ENCODE measurements at regions not wholly inside any gene's neighbourhood (a gene's known extent, or its start where the extent isn't known, plus 50 kb on each side); places are given as distances from the start of the nearest gene placed in this dataset.

DNA sequence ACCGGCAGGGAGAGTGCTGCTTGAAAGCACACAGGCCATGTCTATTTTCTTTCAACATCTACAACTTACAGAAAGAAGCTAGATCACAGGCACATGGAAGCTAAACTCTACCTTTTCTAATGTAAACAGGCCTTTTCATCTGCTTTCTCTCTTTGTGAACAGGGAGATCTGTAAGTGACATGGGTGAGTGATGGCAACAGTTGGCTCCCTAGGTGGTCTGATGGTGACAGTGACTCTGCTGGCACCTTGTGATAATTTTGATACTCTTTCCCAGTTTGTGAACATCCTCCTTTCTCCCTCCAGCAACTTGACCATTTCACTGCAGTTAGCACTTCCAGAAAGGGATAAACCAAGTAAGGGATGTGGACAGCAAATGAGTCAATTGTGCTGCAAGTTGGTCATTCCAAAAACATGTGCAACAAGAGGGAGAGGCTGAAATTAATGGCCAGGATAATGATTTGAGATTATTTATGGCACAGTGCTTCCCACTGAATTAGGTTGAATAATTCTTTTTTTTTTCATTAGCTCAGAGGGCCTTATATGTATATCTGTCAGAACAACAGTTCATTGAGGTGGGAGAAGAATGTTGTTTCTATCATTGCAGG, 89.5 kb downstream of the XCL2 start:
- no peak for FAIRE-seq

DNA sequence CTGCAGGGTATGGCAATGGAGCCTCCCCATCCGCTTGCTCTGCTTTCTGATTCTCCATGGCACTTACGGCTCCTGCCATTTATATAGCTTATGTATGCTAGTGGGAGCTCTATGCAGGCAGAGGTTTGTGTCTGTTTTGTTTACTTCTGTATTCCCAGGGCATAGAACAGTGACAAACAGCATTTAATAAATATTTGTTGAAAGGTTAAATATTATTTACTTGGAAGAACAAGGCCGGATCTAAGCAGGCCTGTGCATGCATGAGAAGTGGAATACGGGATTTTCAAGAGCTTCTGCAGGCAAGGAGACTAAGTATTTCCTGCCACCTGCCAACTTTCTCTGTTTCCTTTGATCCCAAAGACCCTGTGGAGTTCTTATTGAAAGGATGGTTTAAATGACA, 90.7 kb downstream of the XCL2 start:
- no peak for FAIRE-seq

DNA sequence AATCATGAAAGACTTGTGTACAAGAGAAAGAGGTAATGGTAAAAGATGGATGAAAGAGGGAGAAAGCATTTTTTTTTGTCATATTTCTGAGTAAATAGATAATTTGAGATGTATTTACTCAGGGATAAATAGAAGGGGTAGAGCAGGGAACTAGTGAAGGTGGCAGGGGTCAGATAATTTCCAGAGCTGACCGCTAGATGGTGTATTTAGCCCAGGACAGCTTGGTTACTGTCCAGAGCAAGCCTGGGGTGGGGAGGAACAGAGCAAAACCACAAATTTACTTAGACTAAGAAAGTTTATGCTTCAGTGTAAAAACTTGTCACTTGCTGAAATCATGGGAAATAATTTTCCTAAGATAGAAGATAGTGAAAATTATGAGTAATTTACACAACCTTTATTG, 91.5 kb downstream of the XCL2 start:
- no peak for FAIRE-seq

DNA sequence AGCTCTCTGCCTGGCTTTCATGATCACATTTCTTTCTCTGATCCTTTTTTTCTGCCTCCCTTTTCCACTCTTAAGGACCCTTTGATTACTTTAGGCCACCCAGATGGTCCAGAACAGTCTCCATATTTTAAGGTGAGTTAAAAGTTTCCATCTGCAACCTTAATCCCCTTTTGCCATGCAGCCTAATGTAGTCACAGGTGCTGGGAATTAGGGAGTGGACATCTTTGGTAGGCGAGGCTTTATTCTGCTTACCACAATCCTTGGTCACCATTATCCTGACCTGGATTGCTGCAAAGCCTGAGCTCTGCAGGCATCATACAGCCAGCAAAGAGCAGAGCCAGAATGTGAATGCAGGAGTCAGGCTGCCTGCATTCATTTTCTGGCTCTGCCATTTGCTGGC, 95.9 kb downstream of the XCL2 start:
- FAIRE-seq = no peak

DNA sequence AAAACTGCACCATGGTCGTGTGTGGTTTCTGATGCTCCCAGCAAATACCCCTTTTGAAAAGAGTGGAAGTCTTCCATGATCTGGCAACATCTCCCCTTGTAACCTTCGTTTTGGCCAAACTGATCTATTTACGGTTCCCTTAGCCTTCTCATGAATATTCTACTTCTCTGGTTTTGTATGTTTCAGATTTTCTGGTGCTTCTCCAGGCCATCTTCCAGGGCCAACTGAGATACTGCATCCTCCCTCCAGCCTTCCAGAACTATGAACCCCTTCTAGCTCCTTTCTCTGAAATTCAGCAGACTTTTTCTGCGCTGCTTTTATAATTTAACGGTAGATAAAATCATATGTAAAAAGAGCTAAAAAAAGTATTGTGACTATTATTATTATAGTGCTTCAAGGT, 97.7 kb downstream of the XCL2 start:
- FAIRE-seq = no peak

DNA sequence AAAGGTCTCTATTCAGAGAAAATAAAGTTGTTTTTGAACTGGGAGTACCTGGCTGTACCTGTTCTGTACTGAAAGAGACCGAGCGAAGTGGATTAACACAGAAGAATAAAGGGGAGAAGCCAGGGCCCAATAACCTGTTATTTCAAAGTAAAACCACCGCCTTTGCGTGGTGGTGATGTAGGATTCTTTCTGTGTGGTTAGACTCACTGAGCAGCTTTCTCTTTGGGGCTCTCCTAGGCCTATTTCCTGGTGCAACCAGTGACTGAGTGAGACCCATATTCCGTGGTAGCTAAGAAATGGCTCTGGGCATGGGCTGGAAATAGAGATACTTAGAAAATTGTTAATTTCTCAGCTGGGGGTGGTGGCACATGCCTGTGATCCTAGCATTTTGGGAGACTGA, 99.9 kb downstream of the XCL2 start:
- no peak for FAIRE-seq

DNA sequence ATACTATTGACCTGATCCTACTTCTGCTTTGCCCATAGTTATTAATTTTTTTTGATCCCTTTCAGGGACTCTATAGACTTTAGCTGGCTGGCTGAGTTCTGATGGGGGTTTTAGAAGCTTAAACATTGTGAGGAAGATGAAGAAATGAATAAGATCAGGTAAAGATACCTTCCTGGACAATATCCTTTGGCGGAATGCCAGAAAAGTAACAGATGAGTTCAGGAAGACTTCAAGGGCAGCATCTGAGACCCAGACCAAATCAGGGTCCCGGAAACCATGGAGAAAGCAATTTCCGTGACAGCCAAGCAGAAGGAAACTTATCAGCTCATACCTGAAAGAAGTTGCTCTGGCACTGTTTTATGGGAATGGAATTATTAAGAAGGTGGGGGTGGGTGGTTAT, 100.4 kb downstream of the XCL2 start:
- no peak for FAIRE-seq

DNA sequence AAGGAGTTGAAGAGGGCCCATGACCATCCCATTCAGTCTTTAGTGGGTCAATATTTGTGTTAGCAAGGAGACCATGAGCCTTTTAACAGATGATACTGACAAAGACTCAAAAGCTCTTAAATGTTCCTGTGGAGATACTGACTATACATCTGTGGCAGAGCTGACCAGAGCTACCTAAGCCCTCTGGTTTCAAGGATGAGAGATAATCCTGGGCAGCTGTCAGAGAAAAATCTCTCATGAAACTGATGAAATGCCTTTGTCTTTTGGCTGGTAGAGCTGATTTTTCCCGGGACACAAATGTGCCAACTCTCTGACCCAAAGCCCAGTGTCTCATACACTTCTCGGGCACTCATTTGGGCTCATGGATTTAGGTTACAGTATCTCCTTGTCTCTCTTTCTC, 100.9 kb downstream of the XCL2 start:
- FAIRE-seq = no peak

DNA sequence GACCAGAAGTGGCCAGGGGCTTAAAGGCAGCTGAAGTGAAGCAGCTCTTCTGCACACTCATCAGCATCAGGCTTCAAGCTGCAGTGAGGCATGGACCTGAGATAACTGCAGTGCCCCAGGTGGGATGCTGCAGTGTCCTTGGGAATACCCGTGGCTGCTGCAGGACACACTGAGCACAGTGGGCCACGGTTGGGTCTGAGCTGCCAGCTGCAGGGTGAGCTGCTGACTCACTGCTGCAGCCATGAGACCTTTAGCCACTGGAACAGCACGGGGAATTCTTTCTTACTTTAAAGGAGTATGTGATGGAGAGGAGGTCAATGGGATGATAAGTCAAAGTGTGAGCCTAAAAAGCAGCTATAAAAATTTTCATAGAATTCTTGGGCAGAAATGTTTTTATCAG, 102.1 kb downstream of the XCL2 start:
- FAIRE-seq = no peak

DNA sequence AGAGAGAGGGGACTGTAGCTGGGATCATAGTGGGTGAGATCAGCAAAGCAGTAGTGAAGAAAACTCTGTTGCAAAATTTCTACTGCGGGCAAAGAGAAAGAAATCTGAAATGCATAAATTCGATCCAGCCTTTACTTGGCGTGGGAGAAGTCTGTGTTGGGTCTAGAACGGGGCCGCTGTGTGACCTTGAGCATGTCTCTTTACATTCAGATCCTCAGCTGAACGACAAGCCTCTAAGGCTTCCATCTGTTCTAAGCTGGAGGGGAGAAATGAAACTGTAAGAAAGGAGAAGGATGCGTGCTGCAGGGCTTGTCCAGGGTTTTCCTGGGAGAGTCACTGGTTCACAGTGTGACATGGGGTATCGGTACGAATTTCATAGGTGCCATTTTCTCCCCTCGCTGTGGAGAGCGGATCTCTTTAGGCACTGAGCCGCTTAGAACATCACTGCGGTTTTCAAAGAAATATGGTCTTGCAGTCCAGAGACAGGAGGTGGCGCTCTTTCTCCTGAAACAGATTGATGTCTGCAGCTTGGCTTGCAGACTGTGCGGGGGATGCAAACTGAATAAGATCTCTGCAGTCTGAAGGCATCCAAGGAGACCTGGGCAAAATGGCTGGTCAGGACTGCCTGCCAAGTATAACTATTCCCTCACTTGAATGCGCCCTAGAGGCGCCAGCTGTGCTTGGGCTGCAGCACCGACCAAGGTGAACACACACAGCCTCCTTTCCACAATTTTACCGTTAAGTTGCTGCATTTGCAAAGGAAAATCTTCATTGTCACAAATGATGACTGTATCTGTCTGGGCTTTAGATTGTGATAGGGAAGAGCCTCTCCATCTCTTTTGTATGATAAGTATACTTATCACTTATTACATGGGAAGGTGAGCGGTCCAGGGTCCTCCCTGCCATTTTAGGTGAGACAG, 104.1 kb downstream of the XCL2 start:
- FAIRE-seq = no peak

DNA sequence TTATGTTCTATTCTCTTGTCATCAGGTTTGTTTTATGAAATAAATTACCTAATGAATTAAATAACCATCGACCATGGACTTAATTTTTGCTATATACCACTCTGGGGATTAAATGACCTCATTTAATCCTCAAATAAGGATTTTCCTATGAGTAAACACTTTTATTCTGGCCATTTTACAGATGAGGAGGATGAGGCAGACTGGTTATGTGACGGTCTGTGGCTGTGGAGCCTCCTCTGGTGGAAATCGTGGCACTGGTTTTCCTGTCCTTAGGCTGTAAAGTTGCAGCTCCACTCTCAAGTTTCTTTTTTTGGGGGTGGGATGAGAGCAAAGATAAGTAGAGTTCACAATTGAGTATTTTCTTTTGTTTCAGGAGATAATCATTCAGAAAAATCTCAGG, 105.2 kb downstream of the XCL2 start:
- no peak for FAIRE-seq

DNA sequence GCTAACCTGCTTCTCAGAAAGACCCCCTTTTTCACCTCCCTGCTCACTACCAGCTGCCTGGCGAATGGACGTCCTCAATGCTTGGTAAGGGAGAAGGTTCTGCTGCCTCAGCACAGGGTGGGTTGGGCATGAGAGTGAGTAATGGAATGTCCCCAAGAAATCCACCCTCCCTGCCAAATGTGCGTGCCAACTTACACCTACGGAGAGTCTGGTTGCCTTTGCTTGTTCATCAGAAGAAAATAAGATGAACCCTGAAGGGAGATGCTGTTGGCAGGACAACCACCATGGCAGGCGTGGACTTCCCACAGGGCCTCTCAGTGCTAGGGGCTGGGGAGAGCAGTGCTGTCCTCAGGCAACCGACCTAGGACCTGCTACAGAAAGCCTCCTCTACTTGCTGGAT, 106.0 kb downstream of the XCL2 start:
- FAIRE-seq = no peak

DNA sequence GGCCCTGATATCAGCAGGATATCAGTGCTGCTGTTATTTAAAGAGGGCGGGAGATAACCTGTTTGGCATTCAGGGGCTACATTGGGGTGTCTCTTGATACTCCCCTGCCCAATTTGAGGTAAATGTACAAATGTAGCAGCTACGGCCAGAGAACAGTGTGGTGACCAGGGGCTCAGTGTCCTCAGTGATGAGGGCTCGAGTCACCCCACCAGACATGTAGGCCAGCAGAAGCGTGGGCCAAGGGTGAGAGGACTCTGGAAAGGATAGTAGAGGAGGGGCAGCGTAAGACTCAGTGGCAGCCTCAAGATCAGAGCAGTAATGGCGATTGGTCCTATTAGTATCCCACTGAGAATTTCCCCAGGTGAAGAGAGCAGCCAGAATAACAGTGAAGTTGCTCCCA, 108.4 kb downstream of the XCL2 start:
- no peak for FAIRE-seq

DNA sequence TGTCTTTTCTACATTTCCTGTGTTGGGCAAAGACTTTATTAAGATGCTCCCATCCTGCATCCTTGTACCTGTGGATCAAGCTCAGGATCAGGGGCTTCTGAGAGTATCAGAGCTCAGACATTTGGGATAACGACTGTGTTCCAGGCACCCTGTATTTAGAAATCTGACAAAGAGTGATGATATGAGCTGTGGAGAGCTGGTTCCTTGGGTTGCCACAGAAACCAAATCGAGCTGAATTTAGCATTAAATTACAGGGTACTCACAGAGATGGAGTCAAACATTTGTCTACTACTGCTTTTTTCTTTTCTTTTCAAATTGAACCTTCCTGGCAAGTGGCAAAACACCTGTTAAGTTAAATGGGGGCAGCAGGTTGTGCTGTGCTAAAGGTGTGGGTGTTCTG, 110.6 kb downstream of the XCL2 start:
- no peak for FAIRE-seq

DNA sequence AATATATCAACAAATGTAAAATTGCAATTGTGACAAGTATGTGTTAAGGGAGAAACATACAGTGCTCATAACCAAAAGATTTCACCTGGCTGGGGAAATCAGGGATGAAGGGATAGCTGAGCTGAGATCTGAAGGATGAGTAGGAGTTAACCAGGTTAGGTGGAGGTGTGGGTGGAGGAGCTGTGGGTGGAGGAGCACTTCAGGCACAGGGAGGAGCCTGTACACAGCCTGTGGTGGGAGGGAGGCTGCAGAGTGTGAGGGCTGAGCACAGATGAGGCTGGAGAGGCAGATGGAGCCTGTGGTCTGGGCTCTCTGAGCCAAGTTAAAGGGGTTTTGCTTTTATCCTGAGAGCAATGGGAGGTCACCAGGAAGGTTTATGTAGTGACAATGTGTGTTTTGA, 111.9 kb downstream of the XCL2 start:
- FAIRE-seq = no peak

DNA sequence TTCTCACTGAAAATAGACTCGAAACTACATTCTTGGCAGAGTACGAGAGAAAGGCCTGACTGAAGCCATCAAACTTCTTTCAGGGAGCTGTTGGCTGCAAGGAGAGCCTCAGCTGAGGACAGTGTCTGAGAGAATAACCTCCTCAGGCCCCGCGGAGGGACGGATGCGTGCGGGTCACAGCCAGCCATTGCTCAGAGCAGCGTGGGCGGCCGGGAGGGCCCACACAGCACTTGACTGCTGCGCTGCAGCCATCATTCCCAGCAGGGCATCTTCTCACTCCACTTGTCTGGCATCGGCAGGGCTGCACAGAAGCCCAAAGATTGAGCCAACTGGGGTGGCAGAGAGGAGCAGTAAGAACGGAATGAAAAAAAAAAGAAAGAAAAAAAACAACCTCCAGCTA, 113.5 kb downstream of the XCL2 start:
- FAIRE-seq = no peak

DNA sequence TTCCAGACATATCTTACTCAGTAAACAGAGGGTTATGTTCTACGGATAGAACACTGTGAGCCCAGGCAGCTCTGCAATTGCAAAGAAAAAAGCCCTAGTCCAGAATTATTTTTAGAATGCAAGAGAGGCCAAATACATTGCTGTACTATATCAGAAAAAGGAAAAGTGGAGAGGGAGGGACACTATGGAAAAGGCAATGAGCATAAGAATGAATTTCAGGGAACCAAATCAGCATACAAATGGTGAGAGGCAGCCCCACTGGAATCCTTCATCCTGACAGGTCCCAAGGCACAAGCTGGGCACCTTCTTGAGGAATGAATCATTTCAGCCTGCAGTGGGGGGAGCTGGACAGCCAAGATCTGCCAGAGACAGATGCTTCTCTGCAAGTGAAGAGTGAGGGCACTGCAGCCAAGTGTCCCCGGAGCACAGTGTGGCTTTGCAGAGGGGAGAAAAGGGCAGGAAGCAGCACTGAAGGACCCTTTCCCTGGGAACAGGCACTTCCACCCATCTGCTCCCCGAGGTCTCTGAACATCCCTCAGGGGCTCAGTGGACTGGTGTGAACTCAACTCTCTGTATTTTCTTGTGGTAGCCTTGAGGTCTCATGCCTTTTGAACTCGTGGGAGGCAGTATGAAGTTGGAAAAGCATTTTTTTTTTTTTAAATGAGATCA, 115.6 kb downstream of the XCL2 start:
- no peak for FAIRE-seq

DNA sequence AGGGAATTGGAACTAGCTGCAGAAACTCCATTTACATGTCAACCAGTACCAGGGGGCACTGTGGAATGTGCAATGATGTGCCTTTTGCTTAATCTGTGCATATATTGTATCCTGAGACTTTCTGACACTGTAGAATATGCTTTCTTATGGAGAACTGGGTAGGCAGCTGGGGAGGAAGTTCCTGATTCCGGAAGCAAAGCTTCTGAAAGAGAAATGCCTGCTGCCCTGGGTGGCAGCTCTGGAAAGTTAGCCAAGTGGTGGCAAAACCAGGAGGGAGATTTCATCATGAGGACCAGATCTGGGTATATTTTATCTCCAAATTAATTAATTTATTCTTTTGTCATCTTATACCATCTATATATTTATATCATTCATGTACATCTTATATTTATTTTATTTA, 116.7 kb downstream of the XCL2 start:
- no peak for FAIRE-seq

DNA sequence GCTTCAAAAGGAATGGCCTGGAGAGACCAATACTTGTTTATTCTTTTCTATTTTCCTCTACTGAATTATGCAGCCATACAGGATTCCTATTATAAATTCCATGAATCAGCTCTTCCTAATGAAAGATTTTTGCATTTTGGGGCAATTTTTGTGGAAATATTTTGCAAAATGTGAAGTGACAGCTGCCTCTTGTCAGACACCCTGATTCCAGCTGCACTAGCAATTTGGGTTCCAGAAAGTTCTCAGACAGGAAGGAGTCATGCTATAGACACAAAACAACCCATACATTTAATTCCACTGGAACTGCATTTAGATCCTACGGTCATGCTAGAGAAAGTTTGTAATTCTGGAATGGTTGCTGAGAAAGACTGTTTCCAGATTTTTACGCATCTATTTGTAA, 119.5 kb downstream of the XCL2 start:
- no peak for FAIRE-seq

DNA sequence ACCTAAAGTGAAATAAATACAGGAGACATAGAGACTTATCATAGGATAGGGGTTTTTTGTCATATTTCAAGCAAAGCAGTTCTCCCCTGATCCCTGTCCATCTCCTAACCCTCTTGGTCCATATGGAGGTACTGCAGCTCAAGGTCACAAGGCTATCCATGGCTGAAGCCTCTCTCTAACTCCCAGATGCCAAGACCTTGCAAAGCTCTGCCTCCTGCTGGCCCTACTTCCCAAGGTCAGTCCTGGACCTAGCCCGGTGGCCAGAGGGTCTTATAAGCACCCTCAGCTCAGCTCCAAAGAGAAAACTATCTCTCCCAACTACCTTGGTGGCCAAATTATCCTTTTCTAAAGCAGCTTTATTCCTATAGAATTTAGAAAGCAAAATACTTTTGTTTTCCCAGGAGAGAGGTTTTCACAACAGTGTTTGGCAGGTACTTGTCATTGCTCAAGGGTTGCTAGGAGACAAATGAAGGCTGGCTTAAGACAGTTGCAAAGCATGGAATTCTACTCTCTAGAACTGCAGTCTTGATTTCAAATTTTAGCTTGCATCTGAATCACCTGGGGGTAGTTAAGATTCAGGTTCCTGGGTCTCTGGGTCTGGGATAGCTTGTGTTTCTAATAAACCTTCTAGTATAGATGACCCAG, 121.5 kb downstream of the XCL2 start:
- FAIRE-seq = no peak

DNA sequence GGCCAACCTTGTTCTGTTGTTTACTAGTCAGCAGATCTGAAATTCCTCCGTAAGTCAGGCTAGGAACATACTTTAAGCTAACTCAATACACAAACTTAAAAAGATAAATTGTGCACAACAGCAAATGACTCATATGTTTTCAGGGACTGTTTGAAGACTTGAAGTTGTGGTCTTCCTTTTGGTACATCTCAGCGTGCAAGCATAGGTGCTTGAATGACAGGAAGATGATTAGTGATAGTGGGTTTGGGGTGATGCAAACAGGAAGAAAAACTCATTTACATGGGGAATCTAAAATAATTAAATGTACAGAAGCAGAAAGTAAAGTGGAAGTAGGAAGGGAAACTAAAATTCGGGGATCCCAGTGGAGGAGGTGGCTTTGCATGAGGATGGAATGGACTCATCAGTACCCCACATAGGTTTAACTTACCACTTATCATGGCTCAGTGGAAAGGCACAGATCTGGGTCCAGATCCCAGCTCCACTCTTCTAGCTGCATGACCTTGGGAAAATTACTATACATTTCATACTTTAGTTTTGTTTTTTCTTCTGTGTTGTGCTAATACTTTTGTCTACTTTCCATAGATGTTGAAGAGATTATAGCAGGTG, 122.3 kb downstream of the XCL2 start:
- FAIRE-seq = no peak

DNA sequence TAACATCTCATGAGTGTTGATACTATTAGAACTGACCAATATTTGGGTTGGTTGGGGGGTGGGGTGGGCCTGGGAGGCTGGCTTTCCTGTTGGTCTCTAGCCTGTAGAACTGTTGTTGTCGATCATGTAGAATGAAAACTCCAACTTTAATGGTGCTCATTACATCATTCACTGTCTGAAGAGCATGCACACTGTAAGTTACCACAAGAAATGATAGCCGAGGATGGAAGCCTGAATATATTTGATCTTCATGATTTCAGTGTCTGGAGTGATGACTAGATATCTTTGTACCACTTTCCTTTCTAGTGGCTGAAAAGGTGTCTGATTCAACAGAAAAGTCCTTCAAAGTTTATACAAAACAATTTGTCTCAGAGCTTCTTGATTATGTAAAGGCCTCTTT, 123.6 kb downstream of the XCL2 start:
- no peak for FAIRE-seq

DNA sequence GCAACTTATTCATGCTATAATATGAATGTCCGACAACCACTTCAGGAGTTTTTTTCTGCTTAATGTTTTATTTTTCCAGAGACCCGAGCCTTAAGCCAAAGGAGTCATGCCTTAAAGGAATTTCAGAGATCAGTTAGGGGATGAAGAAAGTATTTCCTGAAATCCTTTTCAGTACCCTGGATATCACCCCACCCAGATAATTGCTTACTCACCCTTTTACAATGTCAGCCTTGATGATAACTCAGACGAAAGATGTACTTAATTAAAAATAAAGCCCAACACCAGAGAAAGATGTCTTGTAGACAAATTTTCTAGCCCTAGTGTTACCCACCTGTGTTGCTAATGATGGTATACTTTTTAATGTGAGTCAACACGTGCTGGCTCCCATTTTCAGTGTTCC, 124.1 kb downstream of the XCL2 start:
- no peak for FAIRE-seq
